GM10266 (cell line): ENCODE measurements at regions not wholly inside any gene's neighbourhood (a gene's known extent, or its start where the extent isn't known, plus 50 kb on each side); places are given as distances from the start of the nearest gene placed in this dataset.

ENCODE experiments used
- DNase-seq: peaks from one replicate; pipeline ENCODE4 v3.0.0; 2012; ENCODE audit errors: extremely low spot score
- TF ChIP-seq, protein P1 (sequence below): IDR thresholded peaks from 2 replicates; pipeline ENCODE4 v1.5.1; 2012; ENCODE audit warnings: mild to moderate bottlenecking, low read depth; ENCODE audit not compliant: control insufficient read depth, insufficient read depth; ENCODE audit errors: missing control alignments

DNA sequence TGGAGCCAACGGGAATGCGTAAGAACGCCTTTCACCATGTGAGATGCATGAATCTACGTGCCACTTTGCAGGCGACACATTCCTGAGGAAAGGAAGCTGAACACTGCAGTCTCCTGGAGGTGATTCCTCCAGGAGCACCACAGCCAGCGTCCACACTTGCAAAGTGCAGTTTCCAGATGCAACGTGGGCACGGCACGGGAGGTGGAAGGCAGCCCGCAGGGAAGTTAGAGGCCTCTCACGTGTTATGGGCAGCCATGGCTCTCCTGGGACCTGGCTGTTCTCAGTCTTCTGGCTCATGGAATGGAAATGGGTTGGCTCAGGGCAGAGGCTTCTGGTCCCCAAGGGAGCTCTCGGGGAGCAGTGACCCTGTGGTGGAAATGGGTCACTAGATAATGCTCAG lies 381.0 kb upstream of the IRX4 start:
- TF ChIP-seq, protein P1, sequence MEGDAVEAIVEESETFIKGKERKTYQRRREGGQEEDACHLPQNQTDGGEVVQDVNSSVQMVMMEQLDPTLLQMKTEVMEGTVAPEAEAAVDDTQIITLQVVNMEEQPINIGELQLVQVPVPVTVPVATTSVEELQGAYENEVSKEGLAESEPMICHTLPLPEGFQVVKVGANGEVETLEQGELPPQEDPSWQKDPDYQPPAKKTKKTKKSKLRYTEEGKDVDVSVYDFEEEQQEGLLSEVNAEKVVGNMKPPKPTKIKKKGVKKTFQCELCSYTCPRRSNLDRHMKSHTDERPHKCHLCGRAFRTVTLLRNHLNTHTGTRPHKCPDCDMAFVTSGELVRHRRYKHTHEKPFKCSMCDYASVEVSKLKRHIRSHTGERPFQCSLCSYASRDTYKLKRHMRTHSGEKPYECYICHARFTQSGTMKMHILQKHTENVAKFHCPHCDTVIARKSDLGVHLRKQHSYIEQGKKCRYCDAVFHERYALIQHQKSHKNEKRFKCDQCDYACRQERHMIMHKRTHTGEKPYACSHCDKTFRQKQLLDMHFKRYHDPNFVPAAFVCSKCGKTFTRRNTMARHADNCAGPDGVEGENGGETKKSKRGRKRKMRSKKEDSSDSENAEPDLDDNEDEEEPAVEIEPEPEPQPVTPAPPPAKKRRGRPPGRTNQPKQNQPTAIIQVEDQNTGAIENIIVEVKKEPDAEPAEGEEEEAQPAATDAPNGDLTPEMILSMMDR = no peak
- DNase-seq = no peak

- DNase-seq = no peak
- TF ChIP-seq, protein P1 = no peak
Observed at GRCh38 chr5:2262620-2263019, 379.9 kb upstream of the IRX4 start.

- TF ChIP-seq, protein P1 = no peak
- DNase-seq = no peak
Observed at GRCh38 chr5:2261004-2261703, 378.4 kb upstream of the IRX4 start.

DNA sequence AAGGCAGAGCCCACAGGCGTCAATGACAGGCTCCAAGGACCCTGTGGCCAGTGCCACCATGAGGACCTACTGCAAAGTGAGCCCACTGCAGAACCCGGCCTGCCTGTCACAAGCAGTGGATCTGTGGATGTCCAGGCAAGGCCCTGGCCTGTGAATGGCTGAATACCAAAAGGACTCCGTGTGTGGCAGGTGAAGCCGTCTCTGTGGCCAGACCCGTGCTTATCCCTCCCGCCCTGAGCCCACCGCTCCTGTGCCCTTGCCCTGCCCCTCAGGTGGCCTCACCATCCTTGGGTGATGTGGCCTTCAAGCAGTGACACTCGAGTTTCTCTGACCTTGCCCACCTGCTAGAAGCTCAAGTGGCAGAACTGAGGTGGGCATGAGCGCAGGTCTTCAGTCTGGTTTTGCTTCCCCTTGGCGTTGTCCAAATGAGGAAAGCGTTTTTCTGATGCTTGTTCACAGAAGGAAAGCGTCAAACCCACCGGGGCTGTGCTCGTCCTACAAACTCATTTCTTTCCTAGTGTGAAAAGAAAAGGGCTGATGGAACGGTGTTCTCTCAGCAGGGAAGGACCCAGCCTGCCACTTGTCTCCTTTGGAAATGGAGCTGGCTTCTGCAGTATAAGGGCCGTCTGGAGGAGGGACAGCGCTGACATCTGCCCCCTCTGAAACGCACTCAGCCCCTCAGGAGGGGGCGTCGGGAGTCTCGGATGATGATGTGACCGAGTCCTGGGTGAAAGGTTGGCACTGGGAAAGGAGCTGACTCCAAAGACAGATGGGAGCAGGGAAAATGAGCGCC lies 377.7 kb upstream of the IRX4 start:
- no peak for DNase-seq
- TF ChIP-seq, protein P1 = no peak

DNA sequence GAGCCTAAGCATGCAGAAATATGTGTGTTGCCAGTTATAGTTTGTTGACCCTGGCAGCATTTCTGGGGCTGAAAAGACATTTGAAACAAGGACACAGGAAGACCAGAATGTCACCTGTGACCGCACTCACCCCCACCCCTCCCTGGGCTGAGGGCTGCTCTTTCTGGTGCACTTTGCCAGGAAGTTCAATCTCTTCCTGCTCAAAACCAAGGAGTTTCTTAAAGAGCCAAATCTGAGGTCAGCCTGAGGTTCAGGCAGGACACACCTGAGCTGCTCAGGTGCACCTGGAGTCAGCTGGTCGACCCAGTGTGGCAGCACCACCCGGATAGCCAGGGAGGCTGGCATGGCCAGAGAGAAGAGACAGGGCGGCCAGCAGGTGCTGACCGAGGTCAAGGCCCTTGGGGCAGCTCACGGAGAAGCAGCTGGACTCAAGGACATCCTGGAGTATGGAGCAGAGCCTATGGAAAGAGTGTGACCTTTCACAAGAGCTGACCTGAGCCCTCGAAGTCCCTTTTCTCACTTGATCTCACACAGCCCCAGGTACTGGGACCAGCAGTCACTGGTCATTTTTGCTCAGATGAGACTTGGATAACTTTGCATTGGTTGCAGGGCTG lies 376.9 kb upstream of the IRX4 start:
- TF ChIP-seq, protein P1 = no peak
- no peak for DNase-seq

- TF ChIP-seq, protein P1 = no peak
- no peak for DNase-seq
Observed at GRCh38 chr5:2258861-2259260, 376.1 kb upstream of the IRX4 start.
